ENCODE measurements at regions not wholly inside any gene's neighbourhood (a gene's known extent, or its start where the extent isn't known, plus 50 kb on each side); places are given as distances from the start of the nearest gene placed in this dataset.

DNA sequence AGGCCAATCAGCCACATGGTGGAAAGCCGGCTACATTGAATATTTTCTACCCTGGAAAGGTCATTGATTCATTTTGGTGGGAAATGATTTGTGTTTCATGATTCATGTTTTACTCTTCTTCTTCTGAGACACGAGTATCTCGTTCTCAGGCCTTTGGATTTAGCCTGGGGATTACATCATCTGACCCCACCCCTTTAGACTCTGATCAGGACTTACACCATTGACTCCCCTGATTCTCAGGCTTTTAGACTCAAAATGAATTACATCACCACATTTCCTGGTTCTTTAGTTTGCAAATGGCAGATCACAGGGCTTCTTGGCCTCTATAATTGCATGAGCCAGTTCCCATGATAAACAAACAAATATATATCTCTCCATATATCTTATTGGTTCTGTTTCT, 228.8 kb downstream of the ADGRG6 start:
- H2BK5ac ChIP-seq (ENCODE audit: low read length), result no peak overlapping the region
- H2AK5ac ChIP-seq (ENCODE audit: low read depth, low read length), result no peak overlapping the region
- H2BK120ac ChIP-seq (ENCODE audit: low read depth, low read length), result no peak overlapping the region
- WGBS, 2 donors (ENCODE audit: extremely low coverage in 2 of 2, insufficient read length in 2 of 2, insufficient replicate concordance in 1 of 2), result no CpG with 5 or more reads among the region's 3 CpGs
- H3K14ac ChIP-seq (ENCODE audit: low read length), result no peak overlapping the region
- H3K4me2 ChIP-seq (ENCODE audit: insufficient read depth, low read length, poor library complexity, severe bottlenecking), result no peak overlapping the region
- no peak overlapping the region for H3K4me3 ChIP-seq (ENCODE audit: low read length in 2 of 2)
- H3K4ac ChIP-seq (ENCODE audit: low read length), result no peak overlapping the region
- H3K79me1 ChIP-seq (ENCODE audit: low read depth, low read length), result no peaks in the 10 kb centered on the region
- H3K27ac ChIP-seq (replicated peaks; ENCODE audit: low read length), result no peak overlapping the region
- no peak overlapping the region for H3K18ac ChIP-seq (ENCODE audit: low read length)
- H4K8ac ChIP-seq (ENCODE audit: low read depth, low read length), result no peak overlapping the region
- no peak overlapping the region for H2BK12ac ChIP-seq (ENCODE audit: low read length)
- no peaks in the 10 kb centered on the region for H3K36me3 ChIP-seq (replicated peaks in 1 of 2; ENCODE audit: control insufficient read depth in 2 of 2, insufficient read depth in 2 of 2, low read length in 2 of 2)
- no peak overlapping the region for H3K9ac ChIP-seq (ENCODE audit: low read depth, low read length, poor library complexity)
- DNase-seq (ENCODE audit: low spot score), result no peak
- no peak overlapping the region for H3K23ac ChIP-seq (ENCODE audit: low read depth, low read length, poor library complexity)
- no peak overlapping the region for H2BK15ac ChIP-seq (ENCODE audit: low read length)
- H3K27me3 ChIP-seq (ENCODE audit: control insufficient read depth in 3 of 3, insufficient read depth in 3 of 3, low read depth in 1 of 3, low read length in 3 of 3), result no peaks in the 10 kb centered on the region
- H2AFZ ChIP-seq (ENCODE audit: low read length), result no peak overlapping the region
- no peak overlapping the region for H4K91ac ChIP-seq (ENCODE audit: low read depth, low read length, poor library complexity)
- peaks cover 2 to 6% of the 10 kb centered on the region in 2 donors for H3K9me3 ChIP-seq (replicated peaks in 1 of 2; ENCODE audit: control insufficient read depth in 2 of 2, insufficient read depth in 1 of 2, low read depth in 1 of 2, low read length in 2 of 2)
- no peaks in the 10 kb centered on the region for H3K4me1 ChIP-seq (ENCODE audit: control insufficient read depth in 2 of 2, insufficient read depth in 1 of 2, low read depth in 1 of 2, low read length in 2 of 2)

- no CpG with 5 or more reads among the region's 1 CpG for WGBS, 2 donors (ENCODE audit: extremely low coverage in 2 of 2, insufficient read length in 2 of 2, insufficient replicate concordance in 1 of 2)
- no peak overlapping the region for H3K4me2 ChIP-seq (ENCODE audit: insufficient read depth, low read length, poor library complexity, severe bottlenecking)
- H2BK5ac ChIP-seq (ENCODE audit: low read length), result no peak overlapping the region
- H3K27ac ChIP-seq (replicated peaks; ENCODE audit: low read length), result no peak overlapping the region
- DNase-seq (ENCODE audit: low spot score), result no peak
- no peaks in the 10 kb centered on the region for H3K36me3 ChIP-seq (replicated peaks in 1 of 2; ENCODE audit: control insufficient read depth in 2 of 2, insufficient read depth in 2 of 2, low read length in 2 of 2)
- no peak overlapping the region for H4K8ac ChIP-seq (ENCODE audit: low read depth, low read length)
- no peak overlapping the region for H2BK12ac ChIP-seq (ENCODE audit: low read length)
- no peak overlapping the region for H3K4me3 ChIP-seq (ENCODE audit: low read length in 2 of 2)
- no peak overlapping the region for H3K23ac ChIP-seq (ENCODE audit: low read depth, low read length, poor library complexity)
- peaks cover 4 to 6% of the 10 kb centered on the region in 2 donors for H3K9me3 ChIP-seq (replicated peaks in 1 of 2; ENCODE audit: control insufficient read depth in 2 of 2, insufficient read depth in 1 of 2, low read depth in 1 of 2, low read length in 2 of 2)
- H3K14ac ChIP-seq (ENCODE audit: low read length), result no peak overlapping the region
- H3K9ac ChIP-seq (ENCODE audit: low read depth, low read length, poor library complexity), result no peak overlapping the region
- H2AFZ ChIP-seq (ENCODE audit: low read length), result no peak overlapping the region
- no peak overlapping the region for H3K4ac ChIP-seq (ENCODE audit: low read length)
- no peaks in the 10 kb centered on the region for H3K79me1 ChIP-seq (ENCODE audit: low read depth, low read length)
- H2BK15ac ChIP-seq (ENCODE audit: low read length), result no peak overlapping the region
- H3K18ac ChIP-seq (ENCODE audit: low read length), result no peak overlapping the region
- H2BK120ac ChIP-seq (ENCODE audit: low read depth, low read length), result no peak overlapping the region
- H4K91ac ChIP-seq (ENCODE audit: low read depth, low read length, poor library complexity), result no peak overlapping the region
- no peak overlapping the region for H2AK5ac ChIP-seq (ENCODE audit: low read depth, low read length)
- H3K4me1 ChIP-seq (ENCODE audit: control insufficient read depth in 2 of 2, insufficient read depth in 1 of 2, low read depth in 1 of 2, low read length in 2 of 2), result no peaks in the 10 kb centered on the region
- H3K27me3 ChIP-seq (ENCODE audit: control insufficient read depth in 3 of 3, insufficient read depth in 3 of 3, low read depth in 1 of 3, low read length in 3 of 3), result no peaks in the 10 kb centered on the region
Measured at GRCh38 chr6:142531727-142532126, 229.9 kb downstream of the ADGRG6 start.

DNA sequence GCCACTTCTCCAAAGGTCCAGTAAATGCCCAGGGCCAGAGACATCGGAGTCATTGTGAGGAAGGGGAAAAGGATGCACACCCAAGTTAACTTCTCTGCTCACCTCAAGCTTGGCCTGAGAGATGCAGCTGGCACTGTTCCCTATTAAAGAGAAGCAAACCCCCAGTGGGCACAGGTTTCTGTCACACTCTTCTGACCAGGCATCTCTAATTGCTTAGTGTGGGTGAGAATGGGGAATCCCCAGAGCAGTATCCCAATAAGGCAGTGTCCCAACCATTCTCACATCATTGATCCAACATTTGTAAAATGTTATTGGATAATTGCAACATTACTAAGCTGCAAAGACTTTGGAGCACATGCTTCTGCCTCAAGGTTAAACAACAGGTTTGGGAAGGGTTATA, 232.3 kb downstream of the ADGRG6 start:
- no peak overlapping the region for H3K4ac ChIP-seq (ENCODE audit: low read length)
- no peak for DNase-seq (ENCODE audit: low spot score)
- H3K27me3 ChIP-seq (ENCODE audit: control insufficient read depth in 3 of 3, insufficient read depth in 3 of 3, low read depth in 1 of 3, low read length in 3 of 3), result no peaks in the 10 kb centered on the region
- H3K14ac ChIP-seq (ENCODE audit: low read length), result no peak overlapping the region
- no peaks in the 10 kb centered on the region for H3K79me1 ChIP-seq (ENCODE audit: low read depth, low read length)
- H3K18ac ChIP-seq (ENCODE audit: low read length), result no peak overlapping the region
- no peak overlapping the region for H2BK120ac ChIP-seq (ENCODE audit: low read depth, low read length)
- H3K23ac ChIP-seq (ENCODE audit: low read depth, low read length, poor library complexity), result no peak overlapping the region
- H3K4me3 ChIP-seq (ENCODE audit: low read length in 2 of 2), result no peak overlapping the region
- no peak overlapping the region for H4K8ac ChIP-seq (ENCODE audit: low read depth, low read length)
- H2BK5ac ChIP-seq (ENCODE audit: low read length), result no peak overlapping the region
- no peak overlapping the region for H3K4me2 ChIP-seq (ENCODE audit: insufficient read depth, low read length, poor library complexity, severe bottlenecking)
- H2BK15ac ChIP-seq (ENCODE audit: low read length), result no peak overlapping the region
- no peak overlapping the region for H2AFZ ChIP-seq (ENCODE audit: low read length)
- no peak overlapping the region for H3K27ac ChIP-seq (replicated peaks; ENCODE audit: low read length)
- H3K9me3 ChIP-seq (replicated peaks in 1 of 2; ENCODE audit: control insufficient read depth in 2 of 2, insufficient read depth in 1 of 2, low read depth in 1 of 2, low read length in 2 of 2), result peaks cover 4 to 6% of the 10 kb centered on the region in 2 donors
- H3K4me1 ChIP-seq (ENCODE audit: control insufficient read depth in 2 of 2, insufficient read depth in 1 of 2, low read depth in 1 of 2, low read length in 2 of 2), result no peaks in the 10 kb centered on the region
- no peak overlapping the region for H2AK5ac ChIP-seq (ENCODE audit: low read depth, low read length)
- H4K91ac ChIP-seq (ENCODE audit: low read depth, low read length, poor library complexity), result no peak overlapping the region
- WGBS, 2 donors (ENCODE audit: extremely low coverage in 2 of 2, insufficient read length in 2 of 2, insufficient replicate concordance in 1 of 2), result no CpG with 5 or more reads among the region's 1 CpG
- H2BK12ac ChIP-seq (ENCODE audit: low read length), result no peak overlapping the region
- H3K36me3 ChIP-seq (replicated peaks in 1 of 2; ENCODE audit: control insufficient read depth in 2 of 2, insufficient read depth in 2 of 2, low read length in 2 of 2), result no peaks in the 10 kb centered on the region
- H3K9ac ChIP-seq (ENCODE audit: low read depth, low read length, poor library complexity), result no peak overlapping the region

- Histone ChIP-seq H3K9ac (ENCODE audit: low read depth, low read length, poor library complexity) (no peak overlapping the region), H3K18ac (ENCODE audit: low read length) (no peak overlapping the region), H3K4ac (ENCODE audit: low read length) (no peak overlapping the region), H2BK120ac (ENCODE audit: low read depth, low read length) (no peak overlapping the region), H2AK5ac (ENCODE audit: low read depth, low read length) (no peak overlapping the region), H2BK15ac (ENCODE audit: low read length) (no peak overlapping the region), H3K79me1 (ENCODE audit: low read depth, low read length) (no peaks in the 10 kb centered on the region), H2AFZ (ENCODE audit: low read length) (no peak overlapping the region), H3K14ac (ENCODE audit: low read length) (no peak overlapping the region), H3K27me3 (ENCODE audit: control insufficient read depth in 3 of 3, insufficient read depth in 3 of 3, low read depth in 1 of 3, low read length in 3 of 3) (no peaks in the 10 kb centered on the region), H3K36me3 (replicated peaks in 1 of 2; ENCODE audit: control insufficient read depth in 2 of 2, insufficient read depth in 2 of 2, low read length in 2 of 2) (no peaks in the 10 kb centered on the region), H3K4me3 (ENCODE audit: low read length in 2 of 2) (no peak overlapping the region), H4K8ac (ENCODE audit: low read depth, low read length) (no peak overlapping the region), H4K91ac (ENCODE audit: low read depth, low read length, poor library complexity) (no peak overlapping the region), H3K4me1 (ENCODE audit: control insufficient read depth in 2 of 2, insufficient read depth in 1 of 2, low read depth in 1 of 2, low read length in 2 of 2) (no peaks in the 10 kb centered on the region), H2BK5ac (ENCODE audit: low read length) (no peak overlapping the region), H2BK12ac (ENCODE audit: low read length) (no peak overlapping the region), H3K27ac (replicated peaks; ENCODE audit: low read length) (no peak overlapping the region), H3K4me2 (ENCODE audit: insufficient read depth, low read length, poor library complexity, severe bottlenecking) (no peak overlapping the region), H3K9me3 (replicated peaks in 1 of 2; ENCODE audit: control insufficient read depth in 2 of 2, insufficient read depth in 1 of 2, low read depth in 1 of 2, low read length in 2 of 2) (peaks cover 4 to 6% of the 10 kb centered on the region in 2 donors), H3K23ac (ENCODE audit: low read depth, low read length, poor library complexity) (no peak overlapping the region)
- WGBS, 2 donors (ENCODE audit: extremely low coverage in 2 of 2, insufficient read length in 2 of 2, insufficient replicate concordance in 1 of 2), result no CpG with 5 or more reads among the region's 2 CpGs
- DNase-seq (ENCODE audit: low spot score), result no peak
Measured at GRCh38 chr6:142534484-142534883, 232.7 kb downstream of the ADGRG6 start.

Measured in neuronal stem cell (in vitro differentiated cells).